ENCODE measurements at regions not wholly inside any gene's neighbourhood (a gene's known extent, or its start where the extent isn't known, plus 50 kb on each side); places are given as distances from the start of the nearest gene placed in this dataset.

GRCh38 chr6:9409126-9409525, 973.8 kb upstream of the SLC35B3 start:
- no peak for DNase-seq (ENCODE audit: low read depth in 3 of 3)

GRCh38 chr6:9408402-9409117, 973.2 kb upstream of the SLC35B3 start:
- DNase-seq (ENCODE audit: low read depth in 3 of 3): no peak

GRCh38 chr6:9405825-9406224, 970.5 kb upstream of the SLC35B3 start:
- no peak for DNase-seq (ENCODE audit: low read depth in 3 of 3)

- DNase-seq (ENCODE audit: low read depth in 3 of 3): no peak
Measured at GRCh38 chr6:9405369-9405768, 970.0 kb upstream of the SLC35B3 start.

GRCh38 chr6:9404351-9405146, 969.2 kb upstream of the SLC35B3 start:
- no peak for DNase-seq (ENCODE audit: low read depth in 3 of 3)

- no peak for DNase-seq (ENCODE audit: low read depth in 3 of 3)
Measured at GRCh38 chr6:9403736-9404135, 968.4 kb upstream of the SLC35B3 start.

GRCh38 chr6:9401960-9402359, 966.6 kb upstream of the SLC35B3 start:
- DNase-seq (ENCODE audit: low read depth in 3 of 3): no peak

GRCh38 chr6:9399916-9400315, 964.6 kb upstream of the SLC35B3 start:
- no peak for DNase-seq (ENCODE audit: low read depth in 3 of 3)

- DNase-seq (ENCODE audit: low read depth in 3 of 3): no peak
Measured at GRCh38 chr6:9398767-9399373, 963.5 kb upstream of the SLC35B3 start.

GRCh38 chr6:9398071-9398766, 962.9 kb upstream of the SLC35B3 start:
- no peak for DNase-seq (ENCODE audit: low read depth in 3 of 3)

GRCh38 chr6:9388596-9388995, 953.3 kb upstream of the SLC35B3 start:
- DNase-seq (ENCODE audit: low read depth in 3 of 3): no peak

GRCh38 chr6:9380568-9380967, 945.2 kb upstream of the SLC35B3 start:
- no peak for DNase-seq (ENCODE audit: low read depth in 3 of 3)

- DNase-seq (ENCODE audit: low read depth in 3 of 3): no peak
Measured at GRCh38 chr6:9373308-9373707, 938.0 kb upstream of the SLC35B3 start.

GRCh38 chr6:9370480-9370879, 935.1 kb upstream of the SLC35B3 start:
- DNase-seq (ENCODE audit: low read depth in 3 of 3): no peak

GRCh38 chr6:9365378-9365777, 930.0 kb upstream of the SLC35B3 start:
- DNase-seq (ENCODE audit: low read depth in 3 of 3): no peak

- DNase-seq (ENCODE audit: low read depth in 3 of 3): no peak
Measured at GRCh38 chr6:9361749-9362148, 926.4 kb upstream of the SLC35B3 start.

- DNase-seq (ENCODE audit: low read depth in 3 of 3): no peak
Measured at GRCh38 chr6:9360881-9361280, 925.5 kb upstream of the SLC35B3 start.

- no peak for DNase-seq (ENCODE audit: low read depth in 3 of 3)
Measured at GRCh38 chr6:9347608-9348007, 912.3 kb upstream of the SLC35B3 start.

- no peak for DNase-seq (ENCODE audit: low read depth in 3 of 3)
Measured at GRCh38 chr6:9346923-9347322, 911.6 kb upstream of the SLC35B3 start.

- no peak for DNase-seq (ENCODE audit: low read depth in 3 of 3)
Measured at GRCh38 chr6:9335431-9335830, 900.1 kb upstream of the SLC35B3 start.

- DNase-seq (ENCODE audit: low read depth in 3 of 3): no peak
Measured at GRCh38 chr6:9334979-9335378, 899.6 kb upstream of the SLC35B3 start.

- no peak for DNase-seq (ENCODE audit: low read depth in 3 of 3)
Measured at GRCh38 chr6:9332241-9332780, 897.0 kb upstream of the SLC35B3 start.
